Hepatocyte (in vitro differentiated cells): ENCODE measurements at regions not wholly inside any gene's neighbourhood (a gene's known extent, or its start where the extent isn't known, plus 50 kb on each side); places are given as distances from the start of the nearest gene placed in this dataset.

Experiments
- CTCF ChIP-seq: fragments of 200-600 bp; sonication (generic); IDR thresholded peaks from 2 replicates; pipeline ENCODE4 v1.5.1; 2016; ENCODE audit warnings: antibody characterized with exemption, mild to moderate bottlenecking; ENCODE audit not compliant: poor library complexity
- EZH2 ChIP-seq: fragments of 200-600 bp; sonication (generic); IDR thresholded peaks from 2 replicates; pipeline ENCODE4 v1.6.1; 2016; ENCODE audit warnings: antibody characterized with exemption, mild to moderate bottlenecking, borderline replicate concordance
- EZH2phosphoT487 ChIP-seq: fragments of 200-600 bp; sonication (generic); IDR thresholded peaks from one replicate; pipeline ENCODE4 v1.6.1; 2018; ENCODE audit warnings: antibody characterized with exemption, mild to moderate bottlenecking, low read depth, moderate library complexity; ENCODE audit not compliant: unreplicated experiment, severe bottlenecking

- TF ChIP-seq CTCF (no peak), EZH2phosphoT487 (no peak), EZH2 (no peak)
Observed at GRCh38 chr9:88936668-88937067, 54.6 kb upstream of the S1PR3 start.
